ENCODE measurements at regions not wholly inside any gene's neighbourhood (a gene's known extent, or its start where the extent isn't known, plus 50 kb on each side); places are given as distances from the start of the nearest gene placed in this dataset.

DNA sequence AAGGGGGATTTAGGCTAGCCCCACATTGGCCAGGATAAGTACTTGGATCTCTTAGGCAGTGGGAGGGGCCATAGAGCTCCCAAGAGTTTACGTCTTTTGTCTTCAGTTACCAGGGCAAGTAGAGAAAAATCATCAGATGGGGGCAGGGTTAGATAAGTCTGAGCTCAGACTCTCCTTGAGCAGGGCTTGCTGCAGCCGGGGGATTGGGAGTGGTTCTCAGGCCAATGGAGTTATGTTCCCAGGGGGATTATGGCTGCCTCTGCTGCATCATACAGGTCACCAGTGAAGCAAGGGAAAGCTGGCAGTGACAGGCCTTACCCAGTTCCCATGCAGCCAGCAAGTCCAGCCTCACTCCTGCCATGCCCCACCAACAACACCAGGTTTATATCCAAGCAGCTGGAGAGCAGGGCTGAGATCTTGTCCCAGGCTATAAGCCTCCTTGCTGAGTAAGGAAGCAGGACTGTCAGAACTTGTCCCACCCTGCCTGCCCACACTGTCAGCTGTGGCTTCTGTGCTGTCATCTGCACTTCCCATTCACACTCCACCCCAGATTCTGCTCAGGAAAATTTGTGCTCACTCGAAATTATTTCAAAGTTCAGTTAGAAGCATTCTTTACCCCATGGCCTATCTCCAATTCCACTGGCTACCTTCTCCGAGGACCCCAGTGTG is 215.3 kb downstream of the FAM43A start:
- TF ChIP-seq POLR2A (IDR thresholded peaks at IDR 0.05) = no peak
- TF ChIP-seq, protein P1, sequence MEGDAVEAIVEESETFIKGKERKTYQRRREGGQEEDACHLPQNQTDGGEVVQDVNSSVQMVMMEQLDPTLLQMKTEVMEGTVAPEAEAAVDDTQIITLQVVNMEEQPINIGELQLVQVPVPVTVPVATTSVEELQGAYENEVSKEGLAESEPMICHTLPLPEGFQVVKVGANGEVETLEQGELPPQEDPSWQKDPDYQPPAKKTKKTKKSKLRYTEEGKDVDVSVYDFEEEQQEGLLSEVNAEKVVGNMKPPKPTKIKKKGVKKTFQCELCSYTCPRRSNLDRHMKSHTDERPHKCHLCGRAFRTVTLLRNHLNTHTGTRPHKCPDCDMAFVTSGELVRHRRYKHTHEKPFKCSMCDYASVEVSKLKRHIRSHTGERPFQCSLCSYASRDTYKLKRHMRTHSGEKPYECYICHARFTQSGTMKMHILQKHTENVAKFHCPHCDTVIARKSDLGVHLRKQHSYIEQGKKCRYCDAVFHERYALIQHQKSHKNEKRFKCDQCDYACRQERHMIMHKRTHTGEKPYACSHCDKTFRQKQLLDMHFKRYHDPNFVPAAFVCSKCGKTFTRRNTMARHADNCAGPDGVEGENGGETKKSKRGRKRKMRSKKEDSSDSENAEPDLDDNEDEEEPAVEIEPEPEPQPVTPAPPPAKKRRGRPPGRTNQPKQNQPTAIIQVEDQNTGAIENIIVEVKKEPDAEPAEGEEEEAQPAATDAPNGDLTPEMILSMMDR (IDR thresholded peaks at IDR 0.05) = no peak

Data from prostate gland (tissue), 2 donors.